ENCODE measurements at regions not wholly inside any gene's neighbourhood (a gene's known extent, or its start where the extent isn't known, plus 50 kb on each side); places are given as distances from the start of the nearest gene placed in this dataset.
"Not testable (repeated sequence)": the region's sequence is repeated elsewhere in the genome, so short reads cannot be mapped to it uniquely, and the experiment has no call there.

GRCh38 chr17:36695710-36696109 is 94.3 kb downstream of the MRM1 start:
- DNase-seq (ENCODE audit: low read depth), result not testable (repeated sequence)

GRCh38 chr17:36696805-36697204 is 95.4 kb downstream of the MRM1 start:
- DNase-seq (ENCODE audit: low read depth), result no peak

- no peak for DNase-seq (ENCODE audit: low read depth)
These were observed 96.6 kb downstream of the MRM1 start for GRCh38 chr17:36697903-36698530.

GRCh38 chr17:36701429-36702099 is 100.2 kb downstream of the MRM1 start:
- DNase-seq (ENCODE audit: low read depth), result no peak

- no peak for DNase-seq (ENCODE audit: low read depth)
These were observed 101.3 kb downstream of the MRM1 start for GRCh38 chr17:36702636-36703035.

- peak; percentile 27 for DNase-seq (ENCODE audit: low read depth)
These were observed 102.5 kb downstream of the MRM1 start for GRCh38 chr17:36703860-36704266.

- DNase-seq (ENCODE audit: low read depth), result no peak
These were observed 104.0 kb downstream of the MRM1 start for GRCh38 chr17:36705283-36705795.

- DNase-seq (ENCODE audit: low read depth), result peak; percentile 38
These were observed 104.7 kb downstream of the MRM1 start for GRCh38 chr17:36705874-36706731.

- no peak for DNase-seq (ENCODE audit: low read depth)
These were observed 106.5 kb downstream of the MRM1 start for GRCh38 chr17:36707904-36708303.

- no peak for DNase-seq (ENCODE audit: low read depth)
These were observed 113.4 kb downstream of the MRM1 start for GRCh38 chr17:36714789-36715188.

- no peak for DNase-seq (ENCODE audit: low read depth)
These were observed 114.6 kb downstream of the MRM1 start for GRCh38 chr17:36715951-36716350.

- no peak for DNase-seq (ENCODE audit: low read depth)
These were observed 115.7 kb downstream of the MRM1 start for GRCh38 chr17:36717088-36717487.

GRCh38 chr17:36720131-36720530 is 118.7 kb downstream of the MRM1 start:
- DNase-seq (ENCODE audit: low read depth), result no peak

- peak; percentile 49 for DNase-seq (ENCODE audit: low read depth)
These were observed 120.3 kb downstream of the MRM1 start for GRCh38 chr17:36721560-36722120.

- DNase-seq (ENCODE audit: low read depth), result peak; percentile 41
These were observed 120.9 kb downstream of the MRM1 start for GRCh38 chr17:36722121-36722902.

GRCh38 chr17:36722903-36723263 is 121.5 kb downstream of the MRM1 start:
- DNase-seq (ENCODE audit: low read depth), result no peak

GRCh38 chr17:36723459-36724025 is 122.2 kb downstream of the MRM1 start:
- DNase-seq (ENCODE audit: low read depth), result no peak

- no peak for DNase-seq (ENCODE audit: low read depth)
These were observed 124.8 kb downstream of the MRM1 start for GRCh38 chr17:36726199-36726598.

GRCh38 chr17:36727052-36727451 is 125.7 kb downstream of the MRM1 start:
- no peak for DNase-seq (ENCODE audit: low read depth)

GRCh38 chr17:36727577-36727976 is 126.2 kb downstream of the MRM1 start:
- DNase-seq (ENCODE audit: low read depth), result no peak

Data from iris pigment epithelial cell (primary cell).